HG03571 (cell line): ENCODE measurements at regions not wholly inside any gene's neighbourhood (a gene's known extent, or its start where the extent isn't known, plus 50 kb on each side); places are given as distances from the start of the nearest gene placed in this dataset.

Experiments
- ATAC-seq: cut with Tn5 transposase; IDR thresholded peaks from one replicate; pipeline ENCODE4 v1.9.1; 2021; ENCODE audit not compliant: unreplicated experiment

DNA sequence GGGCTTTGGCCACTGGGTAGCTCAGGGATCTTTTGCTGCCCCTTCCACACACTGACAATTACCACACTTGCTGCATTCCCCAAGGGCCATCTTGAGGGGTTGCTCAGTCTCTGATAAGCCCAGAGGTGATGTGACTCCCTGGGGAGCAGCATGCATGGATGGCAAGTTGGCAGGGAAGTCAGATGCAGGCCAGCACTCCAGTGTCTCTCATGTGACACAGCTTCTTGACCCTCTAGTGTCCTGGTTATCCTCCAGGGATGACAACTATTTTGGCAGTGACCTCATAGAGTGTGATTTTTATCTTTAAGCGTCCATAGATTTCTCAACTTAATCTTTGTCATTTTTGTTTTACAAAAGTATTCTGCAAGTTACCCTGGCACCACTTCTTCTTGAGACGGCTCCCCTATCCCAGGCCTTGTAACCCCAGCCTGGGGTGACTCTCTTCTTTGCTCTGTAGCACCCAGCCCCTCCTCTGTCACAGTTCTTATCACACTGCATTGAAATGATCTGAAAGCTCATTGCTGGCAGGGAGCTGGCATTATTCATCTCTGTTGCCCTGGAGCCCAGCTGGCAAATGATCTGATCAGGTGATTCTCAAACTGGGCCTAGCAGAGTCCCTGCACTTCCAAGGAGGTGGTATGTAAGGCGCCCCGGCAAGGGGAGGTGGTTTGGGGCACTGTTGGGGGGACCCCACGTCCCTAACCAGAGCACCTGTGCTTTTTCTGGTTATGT lies 72.6 kb downstream of the TENT5C start:
- ATAC-seq: no peak

DNA sequence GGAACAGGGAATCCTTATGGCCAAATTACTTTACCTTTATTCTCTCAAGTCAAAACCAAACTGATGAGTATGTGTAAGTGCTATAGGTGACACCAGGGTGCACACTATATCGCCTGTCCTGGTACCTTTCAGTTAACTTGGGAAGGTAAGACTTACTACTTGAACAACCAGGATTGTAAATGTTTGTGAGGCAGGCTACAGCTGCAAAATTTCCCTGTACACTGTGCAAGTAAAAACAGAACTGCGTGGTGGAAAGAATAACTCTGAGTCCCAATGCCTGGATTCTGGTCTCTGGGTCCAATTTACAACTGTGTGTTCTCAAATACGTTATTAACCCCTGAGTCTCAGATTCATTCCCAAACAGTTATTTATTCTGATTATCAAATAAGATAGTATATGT lies 73.5 kb downstream of the TENT5C start:
- ATAC-seq: no peak

DNA sequence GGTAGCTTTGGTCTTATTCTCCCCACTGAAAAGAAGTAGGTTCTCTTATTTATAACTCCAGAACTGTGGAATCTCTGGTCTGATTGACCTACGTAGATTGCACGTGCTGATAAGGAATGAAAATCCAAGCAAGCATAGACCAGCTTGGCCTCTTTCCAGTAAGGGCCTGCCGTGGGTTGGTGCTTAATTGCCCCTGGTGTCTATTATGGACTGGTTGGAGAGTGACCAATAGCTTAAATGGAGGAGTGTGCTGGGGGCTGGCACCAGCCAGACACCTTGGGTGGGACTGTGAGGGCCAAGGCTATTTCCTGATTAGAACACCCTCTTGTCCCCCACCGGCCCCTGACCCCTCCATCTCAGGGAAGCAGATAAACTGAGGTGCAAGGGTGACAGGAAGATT lies 74.0 kb downstream of the TENT5C start:
- ATAC-seq: no peak

DNA sequence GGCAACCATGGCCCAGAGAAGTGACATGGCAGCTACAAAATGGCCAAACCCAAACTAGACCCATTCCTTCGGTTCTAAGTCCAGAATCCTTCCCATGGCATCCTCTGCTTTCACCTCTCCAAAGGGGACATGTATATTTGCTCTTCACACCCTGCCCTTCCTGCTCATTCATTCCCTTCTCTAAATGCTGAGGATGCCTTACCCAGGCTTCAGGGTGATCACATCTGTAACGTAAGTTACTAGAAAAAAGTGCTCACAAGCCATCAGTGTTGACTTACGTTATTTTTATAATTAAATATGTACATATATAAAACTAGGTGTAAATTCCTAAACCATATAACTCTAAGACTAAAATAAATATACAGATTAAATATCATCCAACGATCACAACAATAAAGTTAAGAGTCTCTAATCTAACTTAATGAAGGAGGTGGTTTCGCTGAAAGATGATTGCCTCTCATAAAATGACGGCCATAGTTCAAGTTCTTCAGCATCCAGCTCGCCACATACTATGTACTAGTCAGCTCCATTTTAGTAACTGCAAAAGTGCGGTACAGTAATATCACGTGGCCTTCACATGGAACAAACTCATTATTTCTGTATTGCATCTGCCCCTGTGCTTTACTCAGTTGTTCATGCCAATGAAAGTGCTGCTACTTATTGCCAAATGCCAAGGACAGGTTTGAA lies 74.6 kb downstream of the TENT5C start:
- ATAC-seq: no peak

DNA sequence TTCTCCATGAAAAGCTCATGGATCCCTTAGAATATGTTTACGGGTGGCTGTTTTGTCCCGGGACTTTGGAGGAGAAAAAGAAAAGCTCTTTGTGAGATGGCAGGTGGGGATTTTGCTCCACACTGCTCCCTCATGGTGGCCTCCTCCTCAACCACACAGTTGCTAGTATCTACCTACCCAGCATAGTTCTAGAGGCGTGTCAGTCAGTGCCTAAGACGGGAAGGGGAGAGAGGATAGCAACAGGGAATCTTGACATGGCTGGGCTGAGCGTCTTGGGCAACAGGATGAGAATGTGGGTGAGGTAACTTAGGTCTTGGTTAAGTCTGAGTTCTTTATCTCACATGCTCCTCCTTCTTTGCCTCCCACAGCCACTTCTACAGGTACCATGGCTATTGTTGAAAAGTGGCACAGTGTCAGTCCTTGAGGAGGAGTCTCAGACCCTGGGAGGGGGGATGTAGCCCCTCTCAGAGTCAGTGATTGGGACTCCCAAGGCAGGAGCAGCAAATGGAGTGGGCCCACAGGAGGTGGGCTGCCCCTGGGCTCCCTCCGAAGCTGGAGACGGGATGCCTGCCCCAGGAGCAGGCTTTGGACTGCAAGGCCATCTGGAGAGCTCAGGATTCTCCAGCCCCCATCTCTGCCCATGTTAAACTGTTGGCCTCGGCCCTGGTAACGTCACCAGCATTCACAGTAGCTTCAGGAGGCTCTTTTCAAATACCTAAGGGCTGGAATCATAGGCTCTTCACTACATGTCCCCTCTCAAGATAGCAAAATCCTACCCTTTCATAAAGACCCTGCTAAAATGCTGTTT lies 75.4 kb downstream of the TENT5C start:
- ATAC-seq: no peak

DNA sequence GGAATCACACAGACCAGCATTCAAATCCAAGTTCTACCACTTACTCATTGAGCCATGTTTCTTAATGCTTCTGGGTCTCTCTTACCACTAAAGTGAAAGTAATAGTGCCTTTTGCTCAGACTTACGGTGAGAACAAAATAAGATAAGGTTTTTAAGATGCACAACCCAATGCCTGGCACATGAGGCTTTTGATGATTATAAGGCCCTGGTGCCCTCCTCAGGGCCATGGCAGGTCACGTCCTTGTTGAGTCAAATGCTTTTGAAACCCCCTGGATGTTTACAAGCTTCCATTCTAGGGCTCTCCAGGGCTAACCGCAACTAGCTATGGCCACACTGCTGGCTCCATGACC lies 76.0 kb downstream of the TENT5C start:
- ATAC-seq: no peak

DNA sequence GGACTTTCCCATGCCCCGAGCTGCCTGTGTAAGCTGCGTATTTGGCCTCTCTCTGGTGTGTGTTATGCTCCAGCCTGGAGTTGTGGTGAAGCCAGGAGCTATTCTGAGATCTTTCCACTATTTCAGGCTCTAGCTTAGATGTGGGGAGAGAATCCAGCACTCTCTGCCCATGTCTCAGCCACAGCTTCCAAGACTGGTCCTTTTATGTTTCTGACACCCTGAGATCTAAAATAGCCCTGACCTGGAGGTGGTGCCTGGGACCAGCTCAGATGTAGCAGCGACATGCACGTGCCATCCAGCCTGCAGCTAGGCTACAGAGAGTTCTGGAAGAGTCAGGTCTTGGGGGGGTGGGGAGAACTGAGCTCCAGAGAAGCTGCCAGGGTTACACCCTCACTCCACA lies 76.5 kb downstream of the TENT5C start:
- no peak for ATAC-seq

DNA sequence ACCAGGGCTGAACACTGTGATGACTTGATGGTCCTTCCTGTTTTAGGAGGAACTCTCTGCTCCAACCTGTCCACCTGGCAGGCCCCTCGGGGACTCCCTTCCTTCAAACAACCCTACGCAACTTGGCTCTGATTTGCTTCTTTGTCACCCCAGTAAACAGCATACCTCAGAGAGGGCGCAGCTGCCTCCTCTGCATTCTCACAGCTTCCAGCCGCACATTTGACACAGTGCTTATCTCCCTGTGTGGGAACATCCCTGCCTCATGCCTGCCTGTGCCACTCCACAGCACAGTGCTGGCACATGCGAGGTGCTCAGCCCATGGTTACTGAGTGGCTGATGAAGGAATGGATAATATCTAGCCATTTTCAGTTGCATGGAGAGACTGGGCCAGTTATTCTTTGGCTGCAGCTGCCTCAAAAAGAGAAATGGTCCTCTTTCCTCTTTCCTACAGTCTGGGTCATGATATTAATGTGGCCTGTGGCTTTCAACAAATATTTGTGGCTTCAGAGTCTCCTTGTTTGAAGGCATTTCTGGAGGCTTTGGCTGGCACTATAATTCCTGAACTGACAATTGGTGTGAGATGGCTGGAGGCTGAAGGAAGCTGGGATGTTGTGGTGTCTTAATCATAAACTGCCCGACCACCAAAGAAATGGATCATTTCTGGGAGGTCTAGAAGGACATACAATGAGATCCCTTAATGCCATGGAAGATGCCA lies 77.9 kb downstream of the TENT5C start:
- no peak for ATAC-seq

DNA sequence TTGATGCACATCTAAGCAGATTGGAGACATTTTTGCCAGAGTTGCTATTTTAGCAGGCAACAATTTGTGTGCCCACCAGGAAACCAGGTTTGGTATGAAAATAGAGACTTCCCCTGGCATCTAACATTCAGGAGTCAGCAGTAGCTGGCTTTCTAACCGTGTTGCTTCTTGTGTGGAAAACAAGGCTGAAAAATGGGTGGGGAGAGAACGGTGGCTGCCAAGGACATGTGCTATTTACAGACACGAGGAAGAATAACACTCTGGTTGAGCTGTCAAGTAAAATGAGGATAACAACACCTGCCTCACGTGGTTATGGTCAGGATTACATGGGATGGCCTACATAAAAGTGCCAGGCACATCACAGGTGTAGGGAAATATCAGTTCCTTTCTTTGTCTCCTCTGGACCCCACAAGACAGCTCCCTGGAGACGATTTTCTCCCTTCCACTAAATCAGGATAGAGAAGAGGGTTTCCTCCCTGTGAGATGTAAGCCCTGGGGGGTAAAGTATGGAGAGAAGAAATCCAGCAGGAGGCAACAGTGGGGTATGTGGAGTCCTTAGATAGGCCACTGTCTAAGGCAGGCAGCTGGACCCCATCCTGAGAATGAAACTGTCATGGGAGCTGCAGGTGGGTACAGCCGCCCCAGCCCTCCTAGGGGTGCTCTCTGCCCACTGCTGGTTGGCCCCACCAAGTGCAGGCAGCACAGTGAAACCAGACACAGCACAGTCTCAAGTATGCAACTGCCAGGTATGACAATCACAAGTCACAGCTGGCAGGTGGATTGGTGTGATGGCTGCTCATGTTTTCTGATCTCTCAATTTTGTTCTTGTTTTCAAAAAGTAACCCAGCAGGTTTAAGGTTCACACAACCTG lies 80.3 kb downstream of the TENT5C start:
- ATAC-seq: no peak

DNA sequence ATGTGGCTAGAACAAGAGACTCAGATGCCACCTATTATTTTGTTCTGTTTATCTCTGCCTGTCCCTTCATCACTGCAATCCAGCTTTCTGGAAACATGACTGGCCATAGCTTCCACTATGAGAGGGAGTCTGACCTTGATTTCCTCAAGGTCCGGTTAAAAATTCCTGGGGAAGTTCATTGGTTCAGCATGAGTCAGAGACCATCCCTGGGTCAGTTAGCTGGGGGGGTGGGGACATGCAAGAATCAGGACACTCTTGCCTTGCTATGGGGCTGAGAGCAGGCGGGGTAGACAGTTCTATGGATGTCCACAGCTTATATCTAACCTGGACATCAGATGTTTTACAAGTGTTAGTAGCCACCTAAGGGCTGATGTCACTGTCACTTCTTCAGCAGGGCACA lies 81.1 kb downstream of the TENT5C start:
- no peak for ATAC-seq

DNA sequence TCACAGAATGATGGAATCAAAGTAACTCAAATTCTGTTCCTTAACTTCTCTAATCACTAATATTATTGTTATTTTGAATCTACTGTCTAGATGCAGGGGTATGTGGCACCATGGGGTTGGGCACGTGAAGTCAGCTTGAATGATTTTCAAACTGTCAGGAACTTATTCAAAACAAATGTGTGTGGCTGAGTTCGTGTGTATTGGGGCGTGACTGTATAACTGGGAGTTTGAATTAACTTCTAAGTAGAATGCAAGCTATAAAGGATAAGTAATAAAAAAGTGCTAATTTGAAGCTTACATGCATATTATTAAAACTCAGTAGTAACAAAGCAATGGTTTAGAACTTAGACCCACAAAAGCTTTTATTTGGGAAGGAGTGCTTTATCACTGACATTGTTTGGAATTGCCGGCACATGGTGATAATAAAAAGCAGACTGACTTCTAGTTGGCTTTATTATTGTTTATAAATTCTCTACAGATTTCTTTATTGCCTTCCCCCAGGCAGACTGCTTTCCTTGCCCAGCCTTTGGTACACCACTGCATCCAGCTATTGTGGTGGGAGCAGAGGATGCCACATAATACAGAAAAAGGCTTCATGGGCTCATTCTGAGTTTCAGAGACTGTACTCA lies 84.3 kb downstream of the TENT5C start:
- ATAC-seq: no peak

DNA sequence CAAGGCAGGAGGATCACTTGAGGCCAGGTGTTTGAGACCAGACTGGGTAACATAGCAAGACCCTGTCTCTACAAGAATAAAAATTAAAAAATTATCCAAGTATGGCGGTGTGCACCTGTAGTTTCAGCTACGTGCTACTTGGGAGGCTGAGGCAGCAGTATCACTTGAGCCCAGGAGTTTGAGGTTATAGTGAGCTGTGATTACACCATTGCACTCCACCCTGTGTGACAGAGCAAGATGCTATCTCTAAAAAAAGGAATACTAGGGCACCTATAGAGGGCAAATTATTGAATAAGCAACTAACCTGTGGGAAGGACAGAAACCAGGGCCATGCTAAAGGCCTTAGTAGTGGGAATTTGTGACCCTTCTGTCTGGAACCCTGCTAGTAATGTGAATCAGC lies 86.1 kb downstream of the TENT5C start:
- ATAC-seq: no peak

DNA sequence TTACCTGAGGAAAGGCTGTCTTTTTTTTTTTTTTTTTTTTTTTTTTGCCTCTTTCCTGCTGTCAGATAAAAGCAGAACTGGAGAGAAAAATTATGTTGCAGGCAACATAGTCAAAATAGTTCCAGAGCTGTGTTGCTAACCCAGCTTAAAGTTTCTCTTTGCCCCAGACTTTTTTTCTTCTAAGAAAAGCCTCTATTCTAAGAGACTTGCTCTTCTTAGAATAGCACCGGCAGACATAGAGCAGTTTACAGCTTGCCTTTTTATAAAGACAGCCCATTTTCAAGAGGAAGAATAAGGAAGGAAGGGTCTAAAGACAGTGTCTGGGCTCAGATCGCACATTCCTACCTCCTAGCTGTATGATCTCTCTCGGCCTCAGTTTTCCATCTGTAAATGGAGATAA lies 88.7 kb downstream of the TENT5C start:
- no peak for ATAC-seq

DNA sequence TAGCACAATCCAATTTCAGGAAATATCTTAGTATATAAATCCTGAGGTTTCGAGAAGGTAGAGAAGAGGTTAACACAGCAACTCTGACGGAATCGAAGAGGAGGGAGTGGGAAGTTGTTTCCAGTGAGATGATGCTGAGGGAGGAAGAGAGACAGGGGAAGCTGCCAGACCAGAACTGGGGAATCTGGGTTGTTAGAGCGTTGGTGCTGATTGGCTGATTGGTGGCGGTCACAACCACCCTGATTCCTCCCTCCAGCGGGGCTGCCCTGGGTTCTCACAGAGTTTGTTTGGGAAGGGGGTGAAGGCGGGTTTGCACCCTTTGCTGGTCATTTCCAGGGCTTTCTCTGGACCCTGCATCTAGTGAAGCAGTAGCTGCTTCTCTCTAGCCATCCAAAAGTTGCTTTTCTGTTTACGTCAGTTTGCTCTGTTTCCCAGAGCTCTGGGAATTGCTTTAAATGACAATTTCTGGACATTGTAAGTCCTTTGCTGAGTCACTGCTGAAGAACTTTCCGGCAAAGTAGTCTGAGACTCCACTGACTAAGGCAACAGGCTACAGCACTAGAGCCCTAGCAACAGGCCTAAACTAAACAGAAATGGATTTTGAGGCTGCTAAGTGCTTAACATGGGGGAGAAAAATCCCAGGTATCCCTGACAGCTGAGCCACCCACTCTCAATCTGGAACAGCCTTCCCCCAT lies 90.1 kb downstream of the TENT5C start:
- ATAC-seq: no peak

DNA sequence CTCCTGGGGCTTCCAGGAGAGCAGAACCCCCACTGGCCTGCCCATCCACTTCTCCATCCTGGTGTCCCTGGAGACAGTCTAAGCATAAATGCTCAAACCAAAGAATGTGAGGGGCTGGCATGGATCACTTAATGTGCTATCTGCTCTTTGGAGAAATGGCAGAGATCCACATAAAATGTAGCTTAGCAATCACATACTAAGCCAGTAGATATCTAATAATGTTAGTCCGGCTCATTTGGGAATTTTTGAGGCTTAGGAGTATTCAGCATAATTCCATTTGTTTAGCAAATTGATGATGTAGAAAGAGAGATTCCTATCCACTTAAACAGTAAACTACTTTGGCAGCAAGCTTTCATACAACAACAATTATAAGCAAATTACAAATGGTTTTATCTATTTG lies 90.7 kb downstream of the TENT5C start:
- ATAC-seq: no peak

DNA sequence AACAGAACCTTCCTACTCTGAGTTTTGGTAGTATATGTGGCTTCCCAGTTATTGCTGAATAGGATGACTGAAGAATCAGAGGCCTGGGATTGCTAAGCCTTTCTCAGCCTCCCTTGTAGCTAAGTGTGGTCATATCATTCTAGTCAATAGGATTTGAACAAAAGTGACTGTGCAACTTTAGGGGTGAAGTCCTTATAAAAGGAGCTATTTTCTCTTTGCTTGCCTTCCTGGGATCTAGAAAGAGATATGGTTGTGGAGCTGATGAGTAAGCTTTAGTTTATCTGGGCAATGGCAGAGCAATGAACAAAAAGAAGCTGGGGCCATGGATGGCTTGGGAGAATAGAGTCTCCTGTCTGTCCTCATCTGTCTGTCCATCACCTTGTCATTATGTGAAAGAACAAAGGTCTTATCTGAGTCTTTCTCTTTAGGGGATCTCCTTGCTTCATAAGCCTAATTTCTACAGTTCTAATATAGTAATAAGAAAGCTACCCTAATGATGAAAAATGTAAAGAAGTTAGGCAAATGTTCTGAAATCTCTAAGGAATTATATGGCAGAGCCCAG lies 91.5 kb downstream of the TENT5C start:
- no peak for ATAC-seq

DNA sequence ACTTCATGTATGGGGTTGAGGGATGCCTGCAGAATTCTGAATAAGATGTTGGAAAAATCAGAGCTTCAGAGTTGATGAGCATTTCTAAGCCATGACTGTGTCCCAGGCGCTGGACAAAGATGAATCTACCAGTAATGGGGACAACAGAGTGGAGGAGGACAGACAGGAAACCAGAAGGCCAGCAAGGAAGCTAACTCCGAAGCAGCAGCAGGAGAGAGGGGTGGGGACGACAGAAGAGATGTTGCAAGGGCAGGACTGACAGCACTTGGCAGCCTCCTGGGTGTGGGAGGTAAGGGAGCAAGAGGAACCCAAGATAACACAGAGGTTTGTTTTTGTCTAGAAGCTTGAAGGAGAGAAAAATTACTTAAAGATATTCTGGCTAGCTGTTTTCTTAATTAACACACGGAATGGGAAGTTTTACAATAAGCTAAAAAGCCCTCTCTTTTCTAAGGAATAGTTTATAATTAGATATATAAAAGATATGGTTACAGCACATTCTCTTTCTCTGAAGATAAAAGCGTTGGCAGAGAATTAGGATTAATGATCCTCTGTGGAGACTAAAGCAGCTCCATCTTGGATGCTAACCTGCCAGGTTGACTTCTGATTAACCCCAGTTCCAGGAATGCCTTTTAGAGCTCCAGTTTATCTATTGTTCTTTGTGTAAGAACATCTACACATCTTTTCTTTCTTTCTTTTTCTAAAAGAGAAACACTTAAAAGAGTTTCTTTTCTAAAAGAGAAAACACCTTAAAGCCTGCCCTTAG lies 92.7 kb downstream of the TENT5C start:
- no peak for ATAC-seq

DNA sequence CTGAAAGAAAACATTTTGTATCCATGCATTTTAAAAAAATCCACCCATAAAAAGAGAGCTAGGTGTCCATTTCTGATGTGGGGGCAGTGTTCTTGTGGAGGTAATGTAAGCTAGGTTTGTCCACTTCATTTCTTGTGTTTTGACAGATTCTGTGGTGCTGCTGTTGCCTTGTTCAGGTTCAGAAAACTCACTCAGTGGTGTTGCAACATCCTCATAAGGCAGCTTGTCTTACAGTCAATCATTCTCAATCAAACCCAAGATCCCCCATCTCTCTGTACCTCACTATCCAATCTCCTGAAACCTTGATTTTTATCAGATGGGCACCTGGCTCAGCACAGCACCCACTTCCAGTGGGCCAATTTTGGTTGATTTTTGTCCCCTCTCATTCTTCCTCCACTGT lies 94.1 kb downstream of the TENT5C start:
- ATAC-seq: no peak
